IgD-negative memory B cell (primary cell): ENCODE measurements at regions not wholly inside any gene's neighbourhood (a gene's known extent, or its start where the extent isn't known, plus 50 kb on each side); places are given as distances from the start of the nearest gene placed in this dataset.

Experiments
- H3K27ac Mint-ChIP-seq, 3 donors: one replicate each; pipeline ENCODE4 v1.8.0; 2020 to 2022; ENCODE audit warnings: mild to moderate bottlenecking in 3 of 3, mixed read lengths in 3 of 3, moderate library complexity in 1 of 3
- H3K27me3 Mint-ChIP-seq: one replicate; pipeline ENCODE4 v1.8.0; 2021; ENCODE audit warnings: mixed read lengths
- H3K36me3 Mint-ChIP-seq: one replicate; pipeline ENCODE4 v1.8.0; 2020; ENCODE audit warnings: mild to moderate bottlenecking, mixed read lengths
- H3K4me1 Mint-ChIP-seq, 3 donors: one replicate each; pipeline ENCODE4 v1.8.0; 2020 to 2022; ENCODE audit warnings: mixed read lengths in 3 of 3, mild to moderate bottlenecking in 1 of 3
- H3K4me3 Mint-ChIP-seq, 4 donors: one replicate each; pipeline ENCODE4 v1.8.0; 2020 to 2022; ENCODE audit warnings: mild to moderate bottlenecking in 4 of 4, mixed read lengths in 4 of 4, moderate library complexity in 3 of 4
- H3K9me3 Mint-ChIP-seq, 3 donors: one replicate each; pipeline ENCODE4 v1.8.0; 2020 to 2021; ENCODE audit warnings: mixed read lengths in 3 of 3, mild to moderate bottlenecking in 1 of 3

DNA sequence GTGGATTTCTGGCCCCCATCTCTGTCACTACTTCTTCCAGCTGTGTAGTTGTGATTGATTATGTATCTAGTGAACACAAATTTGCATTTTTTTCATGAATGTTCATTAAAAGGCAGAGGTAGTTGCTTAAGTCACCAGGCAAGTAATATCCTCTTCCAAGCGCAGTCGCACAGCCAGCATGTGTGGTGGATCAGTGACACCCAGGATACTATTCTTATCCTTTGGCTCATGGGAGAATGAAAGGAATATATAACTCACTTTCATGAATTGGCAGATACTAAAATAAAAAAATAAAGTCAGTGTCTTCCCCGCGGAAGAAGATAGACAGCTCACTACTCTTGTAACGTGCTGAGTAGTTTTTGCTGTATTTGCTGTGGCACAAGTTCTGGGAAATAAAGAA lies 387.8 kb downstream of the CDH7 start:
- Mint-ChIP-seq H3K4me1 (no peaks in the 10 kb centered on the region), H3K9me3 (no peaks in the 10 kb centered on the region), H3K27ac (no peak overlapping the region), H3K27me3 (no peaks in the 10 kb centered on the region), H3K4me3 (no peak overlapping the region), H3K36me3 (peaks cover 2% of the 10 kb centered on the region)

DNA sequence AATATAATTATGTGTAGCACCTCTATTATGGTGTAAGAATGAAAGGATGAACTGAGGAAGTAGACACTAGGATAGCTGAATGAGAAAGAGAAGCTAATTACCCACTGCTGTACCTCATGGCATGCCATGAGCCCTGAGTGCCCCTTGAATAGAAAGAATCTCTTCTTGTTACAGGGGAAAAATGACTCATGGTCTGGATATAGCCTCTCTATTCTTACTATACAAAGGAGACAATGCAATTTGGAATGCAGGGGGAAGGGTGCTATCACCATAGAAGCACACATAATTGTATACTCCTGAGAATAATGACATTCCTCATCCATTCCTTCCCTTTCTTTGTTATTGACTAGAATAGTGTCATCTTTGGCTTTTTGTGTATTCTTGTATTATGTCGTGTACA lies 385.2 kb downstream of the CDH7 start:
- no peak overlapping the region for H3K4me3 Mint-ChIP-seq
- no peaks in the 10 kb centered on the region for H3K9me3 Mint-ChIP-seq
- H3K4me1 Mint-ChIP-seq = no peaks in the 10 kb centered on the region
- peaks cover 2% of the 10 kb centered on the region for H3K36me3 Mint-ChIP-seq
- no peaks in the 10 kb centered on the region for H3K27me3 Mint-ChIP-seq
- H3K27ac Mint-ChIP-seq = no peak overlapping the region

DNA sequence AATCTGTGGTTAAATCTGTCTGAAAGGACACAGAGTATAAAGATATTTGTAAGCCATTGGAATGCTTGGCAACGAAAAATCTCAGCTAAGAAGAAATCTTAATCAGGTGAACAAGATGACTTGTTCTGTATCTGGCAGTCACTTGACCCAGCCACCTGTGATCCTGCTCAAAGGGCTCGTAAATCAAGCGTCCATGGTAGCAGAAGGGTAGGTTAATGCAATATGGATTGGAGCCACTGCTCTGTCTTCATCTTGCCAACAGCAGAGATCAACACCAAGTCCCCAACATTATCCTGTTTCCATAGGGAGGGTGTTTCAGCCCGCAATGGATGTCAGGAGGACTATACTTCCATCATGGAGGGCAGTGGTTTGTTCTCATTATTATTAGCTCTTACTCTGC lies 378.4 kb downstream of the CDH7 start:
- Mint-ChIP-seq H3K4me3 (no peak overlapping the region), H3K36me3 (no peaks in the 10 kb centered on the region), H3K27me3 (no peaks in the 10 kb centered on the region), H3K9me3 (no peaks in the 10 kb centered on the region), H3K4me1 (no peaks in the 10 kb centered on the region), H3K27ac (no peak overlapping the region)

DNA sequence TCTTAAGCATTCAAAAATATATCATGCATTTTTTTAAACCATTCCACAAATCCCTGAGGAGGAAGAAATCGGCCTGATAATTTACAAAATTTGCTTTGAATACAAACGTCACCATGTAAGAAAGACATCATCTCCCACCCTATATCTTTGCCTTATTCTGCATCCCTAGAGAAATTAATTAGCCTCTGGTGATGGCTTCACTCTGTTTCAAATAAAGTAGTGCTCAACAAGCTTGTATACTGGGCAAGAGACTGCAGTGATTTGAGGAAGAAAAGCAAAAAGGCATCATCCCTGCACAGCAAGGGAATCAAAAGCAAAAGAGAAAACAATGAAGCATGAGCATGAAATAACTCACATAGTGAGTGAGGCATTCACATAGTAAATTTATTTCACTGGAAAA lies 375.5 kb downstream of the CDH7 start:
- no peaks in the 10 kb centered on the region for H3K9me3 Mint-ChIP-seq
- H3K27me3 Mint-ChIP-seq = no peaks in the 10 kb centered on the region
- no peaks in the 10 kb centered on the region for H3K36me3 Mint-ChIP-seq
- no peaks in the 10 kb centered on the region for H3K4me1 Mint-ChIP-seq
- H3K27ac Mint-ChIP-seq = no peak overlapping the region
- H3K4me3 Mint-ChIP-seq = no peak overlapping the region

DNA sequence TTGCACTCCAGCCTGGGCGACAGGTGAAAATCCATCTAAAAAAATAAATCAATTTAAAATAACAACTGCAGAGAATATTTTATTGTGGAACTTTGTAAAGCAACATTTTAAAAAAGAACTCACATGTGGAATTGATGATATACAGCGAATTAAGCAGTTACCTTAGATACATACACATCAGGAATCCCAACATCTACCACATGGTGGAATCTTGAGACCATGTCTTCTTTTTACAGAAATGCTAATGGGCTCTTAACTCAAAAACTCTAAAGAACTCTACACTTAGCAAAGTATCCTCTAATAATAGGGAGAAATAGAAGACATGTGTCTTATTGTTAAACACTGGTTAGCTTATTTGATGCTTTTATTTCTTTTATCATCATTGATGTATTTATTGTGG lies 373.6 kb downstream of the CDH7 start:
- Mint-ChIP-seq H3K27ac (no peak overlapping the region), H3K27me3 (no peaks in the 10 kb centered on the region), H3K4me3 (no peak overlapping the region), H3K36me3 (no peaks in the 10 kb centered on the region), H3K4me1 (no peaks in the 10 kb centered on the region), H3K9me3 (no peaks in the 10 kb centered on the region)

DNA sequence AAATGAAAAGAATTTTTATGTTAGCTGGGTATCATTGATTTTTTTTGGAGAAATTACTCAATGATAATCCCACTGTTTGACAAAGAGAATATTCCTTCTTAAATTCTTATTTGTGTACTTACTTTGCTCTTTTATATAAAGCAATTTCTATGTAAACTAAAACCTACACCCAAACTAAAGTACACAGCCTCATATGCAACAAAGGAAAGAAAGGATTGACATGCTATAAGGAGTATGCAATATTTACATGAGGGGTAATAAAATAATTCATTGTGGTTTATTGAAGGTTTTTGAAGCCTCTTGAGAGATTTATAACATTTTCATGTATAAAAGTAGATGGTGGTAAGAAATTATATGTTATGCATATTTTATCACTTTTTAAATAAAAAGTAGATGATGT lies 368.5 kb downstream of the CDH7 start:
- Mint-ChIP-seq H3K9me3 (peaks cover 0 to 2% (median 0%) of the 10 kb centered on the region in 3 donors), H3K27ac (no peak overlapping the region), H3K4me1 (no peaks in the 10 kb centered on the region), H3K4me3 (no peak overlapping the region), H3K27me3 (no peaks in the 10 kb centered on the region), H3K36me3 (no peaks in the 10 kb centered on the region)

DNA sequence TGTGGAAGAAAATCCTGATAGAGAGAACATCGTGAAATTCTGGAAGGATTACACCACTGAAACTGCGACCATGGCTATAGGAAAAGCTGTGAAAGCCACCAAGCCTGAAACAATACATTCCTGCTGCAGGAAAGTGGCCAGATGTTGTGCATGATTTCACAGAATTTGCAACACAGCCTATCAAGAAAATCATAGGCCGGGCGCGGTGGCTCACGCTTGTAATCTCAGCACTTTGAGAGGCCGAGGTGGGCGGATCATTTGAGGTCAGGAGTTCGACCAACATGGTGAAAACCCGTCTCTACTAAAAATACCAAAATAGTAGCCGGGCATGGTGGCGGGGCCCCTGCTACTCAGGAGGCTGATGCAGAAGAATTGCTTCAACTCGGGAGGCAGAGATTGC lies 360.2 kb downstream of the CDH7 start:
- no peak overlapping the region for H3K27ac Mint-ChIP-seq
- no peaks in the 10 kb centered on the region for H3K36me3 Mint-ChIP-seq
- no peak overlapping the region for H3K4me3 Mint-ChIP-seq
- no peaks in the 10 kb centered on the region for H3K27me3 Mint-ChIP-seq
- H3K4me1 Mint-ChIP-seq = no peaks in the 10 kb centered on the region
- H3K9me3 Mint-ChIP-seq = peaks cover 0 to 5% (median 2%) of the 10 kb centered on the region in 3 donors

DNA sequence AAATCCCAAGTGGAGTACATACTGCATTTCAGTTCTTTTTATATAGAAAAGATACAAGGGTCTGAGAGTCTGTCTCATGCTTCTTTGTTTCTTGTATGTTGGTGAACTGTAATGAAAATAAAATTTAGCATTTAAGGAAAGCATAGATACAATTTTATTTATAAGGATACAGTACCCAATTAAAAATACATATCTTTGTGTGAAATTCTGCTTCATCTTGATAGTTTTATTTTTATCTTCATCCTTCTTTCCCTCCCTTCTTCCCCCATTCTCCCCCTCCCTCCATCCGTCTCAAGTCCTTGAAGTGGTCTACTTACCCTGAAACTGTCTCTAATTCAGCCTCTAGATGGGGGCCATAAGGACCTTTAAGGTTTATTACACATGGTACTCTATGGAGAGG lies 359.8 kb downstream of the CDH7 start:
- Mint-ChIP-seq H3K27ac (no peak overlapping the region), H3K27me3 (no peaks in the 10 kb centered on the region), H3K9me3 (peaks cover 0 to 5% (median 2%) of the 10 kb centered on the region in 3 donors), H3K4me3 (no peak overlapping the region), H3K4me1 (no peaks in the 10 kb centered on the region), H3K36me3 (no peaks in the 10 kb centered on the region)

DNA sequence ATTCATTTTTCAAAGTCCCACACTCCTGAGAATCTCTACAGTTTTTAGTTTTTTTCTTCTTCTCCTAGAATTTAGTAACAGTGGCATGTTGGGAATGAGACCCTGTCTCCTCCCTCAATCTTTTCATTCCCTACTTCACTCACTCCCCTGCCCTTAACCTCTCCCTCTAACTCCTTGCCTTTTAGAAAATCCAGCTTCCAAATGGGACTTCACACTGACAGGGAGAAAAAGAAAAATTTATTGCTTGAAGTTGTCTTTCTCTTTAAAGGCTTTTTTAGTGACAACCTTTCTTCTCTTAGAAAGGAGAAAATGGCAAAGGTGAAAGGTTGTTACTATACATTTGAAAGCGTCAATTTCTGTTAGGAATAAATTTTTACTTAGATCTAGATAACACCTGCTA lies 359.2 kb downstream of the CDH7 start:
- no peaks in the 10 kb centered on the region for H3K36me3 Mint-ChIP-seq
- H3K4me1 Mint-ChIP-seq = no peaks in the 10 kb centered on the region
- peaks cover 0 to 5% (median under 1%) of the 10 kb centered on the region in 3 donors for H3K9me3 Mint-ChIP-seq
- no peaks in the 10 kb centered on the region for H3K27me3 Mint-ChIP-seq
- H3K4me3 Mint-ChIP-seq = no peak overlapping the region
- no peak overlapping the region for H3K27ac Mint-ChIP-seq

DNA sequence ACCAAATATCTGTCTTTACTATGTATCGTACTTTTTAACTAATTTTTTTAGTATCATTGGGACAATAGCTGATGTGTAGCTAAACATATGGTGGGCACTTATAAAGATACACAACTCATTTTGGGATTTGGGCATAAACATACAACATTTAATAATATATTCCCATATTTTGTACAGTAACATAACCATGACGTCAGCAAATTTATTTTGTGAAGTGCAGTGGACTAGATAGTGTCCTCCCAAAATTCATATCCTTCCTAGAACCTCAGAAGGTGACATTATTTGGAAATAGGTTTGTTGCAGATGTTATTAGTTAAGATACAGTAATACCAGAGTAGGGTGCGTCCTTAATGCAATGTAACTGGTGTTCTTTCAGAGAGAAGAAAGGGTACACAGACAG lies 356.7 kb downstream of the CDH7 start:
- H3K4me3 Mint-ChIP-seq = no peak overlapping the region
- peak overlapping the region in 1 of 3 donors; percentile 41 for H3K27ac Mint-ChIP-seq
- H3K27me3 Mint-ChIP-seq = no peaks in the 10 kb centered on the region
- no peaks in the 10 kb centered on the region for H3K4me1 Mint-ChIP-seq
- H3K36me3 Mint-ChIP-seq = no peaks in the 10 kb centered on the region
- peaks cover 0 to 5% (median 0%) of the 10 kb centered on the region in 3 donors for H3K9me3 Mint-ChIP-seq

DNA sequence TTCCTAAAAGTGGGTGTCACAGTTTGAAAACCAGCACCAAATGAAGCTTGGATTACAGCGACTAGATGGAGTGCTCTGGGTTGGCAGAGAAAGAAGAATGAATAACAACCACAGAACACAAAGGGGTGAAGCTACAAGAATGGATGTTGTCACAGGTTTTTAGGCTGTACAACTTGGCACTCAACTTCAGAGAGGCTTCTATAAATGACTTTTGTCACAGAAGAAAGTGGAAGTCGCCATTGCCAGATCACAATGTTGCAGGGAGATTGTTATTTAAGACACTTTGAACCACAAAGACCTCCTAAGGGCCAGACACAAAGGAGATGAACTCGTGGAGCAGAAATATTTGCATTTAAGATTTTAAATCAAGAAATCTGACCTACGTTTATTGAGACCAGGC lies 354.2 kb downstream of the CDH7 start:
- Mint-ChIP-seq H3K9me3 (peaks cover 0 to 5% (median 0%) of the 10 kb centered on the region in 3 donors), H3K27ac (no peak overlapping the region), H3K36me3 (no peaks in the 10 kb centered on the region), H3K4me1 (no peaks in the 10 kb centered on the region), H3K27me3 (no peaks in the 10 kb centered on the region), H3K4me3 (no peak overlapping the region)

DNA sequence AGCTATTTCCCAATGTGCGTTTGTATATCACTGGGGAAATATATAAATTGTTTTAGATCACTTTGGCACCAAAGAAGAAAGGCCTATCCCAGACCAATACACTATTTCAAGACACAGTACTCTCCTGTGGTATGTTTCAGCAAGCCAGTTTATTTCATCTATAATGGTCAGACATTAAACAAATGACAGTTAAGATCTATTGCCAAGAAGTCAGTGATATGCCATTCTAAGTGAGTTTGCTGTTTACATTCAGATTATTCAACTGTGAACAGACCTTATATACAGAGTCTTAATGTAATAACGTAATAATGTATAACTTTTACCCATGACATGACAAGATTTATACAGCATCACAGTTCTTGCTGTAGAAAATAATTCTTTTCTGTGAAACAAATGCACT lies 352.7 kb downstream of the CDH7 start:
- no peak overlapping the region for H3K27ac Mint-ChIP-seq
- peaks cover 0 to 3% (median 3%) of the 10 kb centered on the region in 3 donors for H3K9me3 Mint-ChIP-seq
- H3K4me3 Mint-ChIP-seq = no peak overlapping the region
- H3K36me3 Mint-ChIP-seq = no peaks in the 10 kb centered on the region
- no peaks in the 10 kb centered on the region for H3K27me3 Mint-ChIP-seq
- H3K4me1 Mint-ChIP-seq = no peaks in the 10 kb centered on the region

DNA sequence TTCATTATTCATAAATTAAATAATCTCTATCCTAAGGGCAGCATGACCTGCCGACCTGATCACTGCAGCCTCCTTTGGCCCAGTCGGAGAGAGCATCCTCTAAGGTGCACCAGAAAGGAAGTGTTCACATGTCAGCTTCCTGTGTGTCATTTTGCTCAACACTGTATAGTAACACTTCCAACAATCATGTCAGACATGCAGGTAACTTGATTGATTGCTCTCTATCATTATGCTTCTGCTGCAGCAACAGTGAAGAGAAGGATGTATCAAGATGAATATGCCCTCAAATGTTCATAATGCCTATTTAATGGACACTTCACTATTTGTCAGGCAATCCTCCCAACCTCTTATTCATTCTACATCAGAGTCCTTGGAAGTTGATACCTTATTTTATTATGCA lies 332.3 kb downstream of the CDH7 start:
- peaks cover 0 to 1% (median 0%) of the 10 kb centered on the region in 3 donors for H3K4me1 Mint-ChIP-seq
- peaks cover 2% of the 10 kb centered on the region for H3K36me3 Mint-ChIP-seq
- no peak overlapping the region for H3K27ac Mint-ChIP-seq
- H3K27me3 Mint-ChIP-seq = peaks cover 2% of the 10 kb centered on the region
- peaks cover 0 to 9% (median 2%) of the 10 kb centered on the region in 3 donors for H3K9me3 Mint-ChIP-seq
- H3K4me3 Mint-ChIP-seq = no peak overlapping the region

DNA sequence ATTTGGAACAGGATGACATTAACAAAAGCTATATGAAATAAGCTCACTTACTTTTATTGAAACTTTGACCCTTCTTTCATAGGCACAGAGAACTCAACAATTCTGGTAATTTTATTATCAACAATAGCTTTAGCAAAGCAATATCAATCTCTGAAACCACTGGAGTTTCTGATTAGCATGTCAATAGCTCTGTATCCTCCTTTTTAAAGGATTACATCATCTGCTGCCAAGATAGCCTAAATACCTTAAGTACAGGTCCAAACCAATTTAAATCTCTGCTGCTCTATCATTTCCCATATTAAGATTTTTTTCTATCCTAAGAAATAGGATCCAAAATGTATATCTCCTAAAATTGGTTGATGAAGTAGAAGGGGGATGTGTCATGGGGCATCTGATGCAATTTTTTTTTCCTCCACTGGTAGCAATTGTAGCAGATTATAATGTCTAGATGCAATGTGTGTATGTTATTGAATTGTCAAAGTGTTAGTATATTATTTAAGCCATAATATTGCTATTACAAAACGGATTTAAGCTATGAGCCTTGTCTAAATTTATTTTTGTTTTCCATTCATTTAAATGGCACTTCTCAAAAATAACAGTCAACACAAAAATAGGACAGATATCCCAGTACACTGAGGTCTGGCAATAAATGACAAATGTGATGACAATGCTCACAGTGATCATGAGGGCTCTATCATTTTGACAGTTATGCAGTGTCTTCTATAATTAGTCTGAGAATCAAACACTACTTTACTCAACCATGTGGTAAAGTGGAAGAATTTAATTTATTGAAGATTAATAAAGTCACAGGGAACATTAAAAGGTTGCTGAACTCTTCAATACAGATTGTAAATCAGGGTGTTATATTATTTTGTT lies 328.4 kb downstream of the CDH7 start:
- H3K9me3 Mint-ChIP-seq = peaks cover 8 to 19% (median 10%) of the 10 kb centered on the region in 3 donors
- H3K4me1 Mint-ChIP-seq = peaks cover 0 to 1% (median 0%) of the 10 kb centered on the region in 3 donors
- H3K36me3 Mint-ChIP-seq = no peaks in the 10 kb centered on the region
- H3K27me3 Mint-ChIP-seq = peaks cover 2% of the 10 kb centered on the region
- H3K27ac Mint-ChIP-seq = no peak overlapping the region
- H3K4me3 Mint-ChIP-seq = no peak overlapping the region

DNA sequence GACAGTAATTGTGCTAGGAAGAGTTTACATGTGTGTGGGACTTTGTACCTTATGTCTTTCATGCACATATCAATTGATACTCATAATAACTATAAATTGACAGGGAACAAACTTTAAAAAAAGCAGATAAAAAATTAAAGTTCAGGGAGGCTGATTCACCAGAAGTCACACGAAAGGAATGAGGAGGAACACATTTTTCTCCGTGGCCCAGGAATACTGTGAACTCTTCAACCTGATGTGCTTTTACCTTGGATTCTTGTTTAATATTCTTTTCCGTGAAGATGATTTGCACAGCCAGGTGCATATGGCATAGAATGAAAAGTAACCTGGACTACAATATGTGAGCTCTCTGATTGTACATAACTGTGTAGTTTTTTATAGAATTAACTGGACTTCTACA lies 326.3 kb downstream of the CDH7 start:
- H3K4me3 Mint-ChIP-seq = no peak overlapping the region
- peaks cover 0 to 1% (median 0%) of the 10 kb centered on the region in 3 donors for H3K4me1 Mint-ChIP-seq
- peaks cover 2% of the 10 kb centered on the region for H3K27me3 Mint-ChIP-seq
- H3K9me3 Mint-ChIP-seq = peaks cover 10 to 27% (median 11%) of the 10 kb centered on the region in 3 donors
- H3K36me3 Mint-ChIP-seq = no peaks in the 10 kb centered on the region
- no peak overlapping the region for H3K27ac Mint-ChIP-seq

DNA sequence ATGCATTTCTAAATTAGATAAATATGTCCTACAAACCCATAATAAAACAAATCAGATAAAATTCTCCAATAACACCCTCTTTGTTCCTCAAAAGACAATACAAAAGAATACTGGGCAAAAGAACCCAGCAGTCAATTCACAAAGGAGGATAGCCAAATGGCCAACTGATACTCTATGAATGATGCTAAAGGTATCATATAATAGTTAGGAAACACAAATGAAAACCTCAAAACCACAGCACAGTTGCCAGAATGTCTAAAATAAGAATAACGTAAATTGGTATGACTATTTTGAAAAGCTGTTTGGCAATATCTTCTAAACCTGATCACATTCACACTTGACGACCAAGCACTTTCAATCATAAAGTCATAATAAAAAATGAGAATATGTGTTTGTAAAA lies 315.4 kb downstream of the CDH7 start:
- Mint-ChIP-seq H3K4me1 (no peaks in the 10 kb centered on the region), H3K27me3 (no peaks in the 10 kb centered on the region), H3K27ac (no peak overlapping the region), H3K36me3 (no peaks in the 10 kb centered on the region), H3K4me3 (no peak overlapping the region), H3K9me3 (peaks cover 4 to 19% (median 4%) of the 10 kb centered on the region in 3 donors)
